ENCODE measurements at regions not wholly inside any gene's neighbourhood (a gene's known extent, or its start where the extent isn't known, plus 50 kb on each side); places are given as distances from the start of the nearest gene placed in this dataset.
"Not testable (repeated sequence)": the region's sequence is repeated elsewhere in the genome, so short reads cannot be mapped to it uniquely, and the experiment has no call there.

GRCh38 chr14:46596236-46596635 is 55.3 kb downstream of the RPL10L start:
- no peak for DNase-seq
- intact Hi-C loops (cut with DNase I): no loop called here

DNA sequence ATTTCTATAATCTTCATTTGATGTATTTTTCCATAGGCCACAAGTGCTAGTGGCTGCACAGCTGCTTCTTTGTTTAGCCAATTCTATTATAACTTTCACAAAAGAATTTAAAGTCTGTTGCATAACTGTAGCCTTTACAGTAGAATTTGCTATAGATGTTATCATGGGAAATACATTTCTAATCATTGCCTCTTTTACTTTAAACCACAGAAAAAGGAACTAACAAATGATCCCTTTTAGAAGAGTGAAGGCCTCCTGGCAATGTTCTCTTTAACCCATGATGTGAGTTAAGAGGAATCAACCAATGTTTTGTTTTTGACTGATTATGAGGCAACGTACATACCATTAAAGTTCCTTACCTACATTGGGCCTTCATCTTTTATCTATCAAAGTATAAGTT is 68.8 kb downstream of the RPL10L start:
- intact Hi-C loops (cut with DNase I): no loop called here
- no peak for DNase-seq

GRCh38 chr14:46581036-46581671 is 70.4 kb downstream of the RPL10L start:
- intact Hi-C loops (cut with DNase I): no loop called here
- DNase-seq: peak in 25 of 42 donors; percentile 5 to 59 (median 29)

- DNase-seq: no peak
- intact Hi-C loops (cut with DNase I): no loop called here
Measured at GRCh38 chr14:46574978-46575375, 76.6 kb downstream of the RPL10L start.

GRCh38 chr14:46574221-46574977 is 77.2 kb downstream of the RPL10L start:
- intact Hi-C loops (cut with DNase I): no loop called here
- DNase-seq: no peak

GRCh38 chr14:46573498-46573897 is 78.1 kb downstream of the RPL10L start:
- intact Hi-C loops (cut with DNase I): no loop called here
- no peak for DNase-seq

GRCh38 chr14:46571970-46572369 is 79.6 kb downstream of the RPL10L start:
- DNase-seq: no peak
- intact Hi-C loops (cut with DNase I): no loop called here

DNA sequence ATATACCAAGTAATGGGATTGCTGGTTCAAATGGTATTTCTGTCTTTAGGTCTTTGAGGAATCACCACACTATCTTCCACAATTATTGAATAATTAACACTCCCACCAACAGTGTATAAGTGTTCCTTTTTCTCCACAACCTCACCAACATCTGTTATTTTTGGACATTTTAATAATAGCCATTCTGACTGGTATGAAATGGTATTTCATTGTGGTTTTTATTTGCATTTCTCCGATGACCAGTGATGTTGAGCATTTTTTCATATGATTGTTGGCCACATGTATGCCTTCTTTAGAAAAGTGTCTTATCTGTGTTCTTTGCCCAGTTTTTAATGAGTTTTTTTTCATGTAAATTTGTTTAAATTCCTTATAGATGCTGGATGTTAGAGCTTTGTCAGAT is 83.4 kb downstream of the RPL10L start:
- DNase-seq; intact Hi-C loops (cut with DNase I): not testable (repeated sequence)

GRCh38 chr14:46550836-46551235 is 100.7 kb downstream of the RPL10L start:
- DNase-seq: no peak
- intact Hi-C loops (cut with DNase I): no loop called here

DNA sequence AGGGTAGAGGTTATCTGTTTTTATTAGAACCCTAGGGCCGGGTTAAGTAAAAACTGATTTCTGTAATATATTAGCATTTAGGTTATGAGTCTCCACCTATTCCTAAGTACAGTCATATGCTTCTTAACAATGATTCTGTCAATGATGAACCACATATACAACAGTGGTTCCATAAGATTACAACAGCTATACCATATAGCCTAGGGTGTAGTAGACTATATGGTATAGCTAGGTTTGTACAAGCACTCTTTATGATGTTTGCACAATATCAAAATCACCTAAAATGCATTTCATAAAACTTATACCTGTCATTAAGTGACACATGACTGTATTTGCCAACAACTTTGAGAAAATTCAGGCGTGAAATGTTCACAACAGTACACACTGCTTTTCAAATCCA is 110.6 kb downstream of the RPL10L start:
- DNase-seq: no peak
- intact Hi-C loops (cut with DNase I): no loop called here

DNA sequence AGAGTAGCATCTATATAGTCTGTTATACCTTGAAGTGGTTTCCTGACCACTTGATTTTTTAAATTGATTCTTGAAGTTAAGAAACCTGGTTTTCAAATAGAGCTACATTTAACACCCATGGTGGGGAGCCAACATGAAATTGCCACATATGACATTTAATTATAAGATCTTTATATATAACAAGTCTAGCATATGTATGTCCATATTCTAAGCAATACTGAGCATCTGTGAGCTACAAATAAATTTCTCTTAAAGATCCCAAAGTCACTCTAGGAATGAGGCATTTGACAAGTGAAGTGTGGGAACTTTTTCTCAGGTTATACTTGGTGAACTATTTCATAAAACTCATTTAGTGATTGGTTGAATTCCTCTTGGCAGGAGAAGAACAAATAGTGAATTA is 132.5 kb downstream of the RPL10L start:
- intact Hi-C loops (cut with DNase I): no loop called here
- no peak for DNase-seq

DNA sequence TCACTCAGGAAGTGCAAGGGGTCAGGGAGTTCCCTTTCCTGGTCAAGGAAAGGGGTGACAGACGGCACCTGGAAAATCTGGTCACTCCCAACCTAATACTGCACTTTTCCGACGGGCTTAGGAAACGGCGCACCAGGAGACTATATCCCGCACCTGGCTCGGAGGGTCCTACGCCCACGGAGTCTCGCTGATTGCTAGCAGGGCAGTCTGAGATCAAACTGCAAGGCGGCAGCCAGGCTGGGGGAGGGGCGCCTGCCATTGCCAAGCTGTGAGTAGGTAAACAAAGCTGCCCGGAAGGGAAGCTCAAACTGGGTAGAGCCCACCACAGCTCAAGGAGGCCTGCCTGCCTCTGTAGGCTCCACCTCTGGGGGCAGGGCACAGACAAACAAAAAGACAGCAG is 142.8 kb downstream of the RPL10L start:
- intact Hi-C loops (cut with DNase I); DNase-seq: not testable (repeated sequence)

DNA sequence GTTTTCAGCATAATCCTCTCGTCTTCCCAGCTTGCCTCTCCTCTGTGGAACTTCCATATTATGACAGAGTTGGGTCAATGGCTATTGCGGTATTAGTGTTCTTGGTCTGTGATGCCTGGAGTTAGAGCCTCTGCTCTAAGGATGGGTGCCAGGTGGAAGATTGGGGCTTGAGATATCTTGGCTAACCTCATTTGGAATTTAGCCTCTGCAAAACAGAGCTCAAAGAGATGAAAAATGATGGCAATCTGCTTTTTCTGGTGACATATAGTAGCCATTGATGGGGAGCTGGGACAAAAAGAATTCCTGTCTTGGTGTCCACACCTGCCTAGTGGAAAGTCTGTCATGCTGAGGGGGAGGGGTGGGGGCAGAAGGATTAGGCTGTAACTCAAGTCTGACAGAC is 152.1 kb downstream of the RPL10L start:
- intact Hi-C loops (cut with DNase I): no loop called here
- DNase-seq: no peak

- DNase-seq: no peak
- intact Hi-C loops (cut with DNase I): no loop called here
Measured at GRCh38 chr14:46496409-46496808, 155.2 kb downstream of the RPL10L start.

DNA sequence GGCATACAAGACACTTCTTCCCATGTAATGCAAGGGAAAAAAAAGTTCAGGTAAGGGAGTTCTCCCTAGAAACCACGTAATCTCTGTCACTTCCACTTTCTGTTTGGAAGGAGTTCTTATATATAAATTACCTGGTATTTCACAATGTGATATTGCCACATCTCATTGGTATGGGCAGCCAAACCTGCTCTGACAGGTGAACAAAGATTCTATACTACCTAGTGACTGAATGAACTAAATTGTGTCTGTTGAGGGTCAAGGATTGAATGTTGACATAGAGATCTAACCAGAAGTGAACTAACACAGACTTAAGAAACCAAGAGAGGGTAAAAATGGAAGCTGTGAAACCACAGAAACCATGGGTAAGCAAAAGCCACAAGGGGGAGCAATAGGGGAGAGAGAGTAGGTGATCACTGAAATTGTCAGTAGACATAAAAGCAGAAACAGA is 161.3 kb downstream of the RPL10L start:
- intact Hi-C loops (cut with DNase I): no loop called here
- DNase-seq: no peak

GRCh38 chr14:46488374-46488773 is 163.2 kb downstream of the RPL10L start:
- DNase-seq: no peak
- intact Hi-C loops (cut with DNase I): no loop called here

DNA sequence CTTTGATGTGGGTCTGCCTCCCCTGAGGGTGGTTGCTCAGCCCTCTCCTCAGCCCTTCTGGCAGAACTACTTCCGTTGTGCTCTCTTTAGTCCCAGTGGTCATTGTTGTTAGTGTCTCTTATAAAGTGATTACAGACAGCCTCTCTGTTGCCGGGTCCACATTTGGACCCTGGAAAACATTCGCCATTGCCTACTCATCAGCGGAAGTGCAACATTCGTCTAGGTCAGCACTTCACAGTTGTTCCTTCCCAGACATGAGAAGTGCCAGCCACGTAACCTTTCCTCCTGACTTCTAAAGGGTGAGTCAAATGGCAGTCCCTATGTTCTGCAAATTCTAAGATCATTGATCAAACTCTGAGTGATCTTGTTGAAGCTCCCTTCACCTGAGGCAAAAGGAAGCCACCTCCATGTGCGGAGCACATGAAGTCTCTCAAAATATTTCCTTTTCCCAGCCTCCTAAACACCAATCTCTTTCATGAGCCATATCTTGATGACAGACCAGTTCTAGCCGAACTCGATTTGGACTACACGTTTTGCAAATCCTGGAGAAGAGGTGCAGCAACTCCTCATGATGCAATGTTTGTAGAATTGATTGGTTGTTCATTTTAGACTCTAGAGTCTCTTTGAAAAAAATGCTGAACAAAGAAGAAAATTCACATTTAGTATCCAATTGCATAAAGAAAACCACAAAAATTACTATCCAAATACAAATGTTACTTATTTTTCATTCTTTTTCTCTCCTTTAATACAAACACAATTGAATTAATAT is 163.8 kb downstream of the RPL10L start:
- DNase-seq: no peak
- intact Hi-C loops (cut with DNase I): no loop called here

GRCh38 chr14:46482200-46482599 is 169.4 kb downstream of the RPL10L start:
- intact Hi-C loops (cut with DNase I): no loop called here
- DNase-seq: no peak

- intact Hi-C loops (cut with DNase I): no loop called here
- DNase-seq: no peak
Measured at GRCh38 chr14:46480817-46481216, 170.8 kb downstream of the RPL10L start.

DNA sequence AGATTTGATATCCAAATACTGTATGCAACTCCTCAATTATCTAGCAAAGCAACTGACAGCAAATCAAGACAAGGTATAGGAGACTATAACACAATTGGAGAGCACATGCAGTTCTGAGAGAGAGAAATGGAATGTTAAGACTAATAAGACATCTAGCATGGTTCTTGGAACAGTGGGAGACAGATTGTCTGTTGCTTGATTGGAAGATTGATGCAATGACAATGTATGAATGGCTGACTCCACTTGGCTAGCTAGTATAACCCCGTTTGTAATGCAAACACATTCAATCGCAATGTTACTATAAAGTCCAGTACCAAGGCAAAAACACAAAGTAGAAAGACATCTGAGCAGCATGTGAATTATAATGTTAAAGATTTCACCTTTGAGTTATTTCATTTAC is 179.3 kb downstream of the RPL10L start:
- DNase-seq: no peak
- intact Hi-C loops (cut with DNase I): no loop called here
